Middle frontal gyrus (tissue), 1 donor: ENCODE measurements at regions not wholly inside any gene's neighbourhood (a gene's known extent, or its start where the extent isn't known, plus 50 kb on each side); places are given as distances from the start of the nearest gene placed in this dataset.
"Not testable (repeated sequence)": the region's sequence is repeated elsewhere in the genome, so short reads cannot be mapped to it uniquely, and the experiment has no call there.

Source experiments
- DNase-seq: peaks from one replicate; pipeline ENCODE4 v3.0.0-alpha.2; 2015; ENCODE audit warnings: low spot score; ENCODE audit errors: extremely low spot score

DNA sequence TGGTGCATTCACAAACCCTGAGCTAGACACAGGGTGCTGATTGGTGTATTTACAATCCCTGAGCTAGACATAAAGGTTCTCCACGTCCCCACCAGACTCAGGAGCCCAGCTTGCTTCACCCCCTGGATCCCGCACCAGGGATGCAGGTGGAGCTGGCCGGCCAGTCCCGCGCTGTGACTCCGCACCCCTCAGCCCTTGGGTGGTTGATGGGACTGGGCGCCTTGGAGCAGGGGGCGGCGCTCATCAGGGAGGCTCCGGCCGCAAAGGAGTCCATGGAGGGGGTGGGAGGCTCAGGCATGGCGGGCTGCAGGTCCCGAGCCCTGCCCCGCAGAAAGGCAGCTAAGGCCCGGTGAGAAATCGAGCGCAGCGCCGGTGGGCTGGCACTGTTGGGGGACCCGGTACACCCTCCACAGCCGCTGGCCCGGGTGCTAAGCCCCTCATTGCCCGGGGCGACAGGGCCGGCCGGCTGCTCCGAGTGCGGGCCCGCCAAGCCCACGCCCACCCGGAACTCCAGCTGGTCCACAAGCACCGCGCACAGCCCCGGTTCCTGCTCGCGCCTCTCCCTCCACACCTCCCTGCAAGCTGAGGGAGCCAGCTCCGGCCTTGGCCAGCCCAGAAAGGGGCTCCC is 167.6 kb downstream of the VEGFC start:
- not testable (repeated sequence) for DNase-seq

DNA sequence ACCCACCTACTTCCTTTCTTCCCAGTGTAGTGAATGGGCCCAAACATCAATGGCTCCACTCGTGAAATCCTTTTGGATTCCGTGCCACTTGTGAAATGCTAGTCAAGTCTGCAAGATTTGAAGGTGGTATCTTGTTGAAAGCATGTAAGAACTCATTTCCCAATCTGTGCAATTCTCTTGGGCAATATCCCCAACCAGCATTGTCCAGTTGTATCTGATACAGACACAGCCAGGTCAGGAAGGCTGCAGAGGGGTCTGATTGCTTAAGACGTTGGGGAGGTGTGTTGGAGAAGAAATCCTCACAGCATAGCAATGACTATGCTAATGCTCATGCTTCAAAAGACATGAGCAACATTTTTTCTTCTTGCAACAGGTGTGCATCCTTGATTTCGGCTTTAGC is 164.8 kb downstream of the VEGFC start:
- DNase-seq: no peak

DNA sequence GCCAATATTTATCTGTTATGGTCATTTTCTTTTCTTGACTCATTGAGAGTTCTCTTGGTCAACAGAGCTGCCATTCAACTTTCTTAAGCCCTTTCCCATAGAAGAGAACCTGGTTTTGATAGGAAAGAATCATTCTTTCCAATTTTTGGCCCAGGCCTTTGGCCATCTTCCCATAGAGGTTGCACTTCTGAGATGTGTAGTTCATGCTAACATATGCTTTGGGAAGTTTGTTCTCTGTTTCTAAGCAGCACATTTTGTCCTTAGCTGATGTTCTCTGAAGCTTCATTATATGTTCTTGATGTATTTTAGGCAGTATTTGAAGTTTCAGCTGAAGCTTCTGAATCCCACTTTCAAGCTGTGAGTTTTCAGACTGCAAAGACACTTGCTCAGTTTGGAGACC is 161.1 kb downstream of the VEGFC start:
- DNase-seq: no peak
